Keratinocyte (primary cell): ENCODE measurements at regions not wholly inside any gene's neighbourhood (a gene's known extent, or its start where the extent isn't known, plus 50 kb on each side); places are given as distances from the start of the nearest gene placed in this dataset.

Source experiments
- DNase-seq: peaks from one replicate; pipeline ENCODE4 v3.0.0-alpha.2; 2011; ENCODE audit warnings: low read depth, missing footprints, low spot score
- FAIRE-seq: peaks from 2 replicates; lab custom pipeline; 2011; peaks lifted over from hg19 to GRCh38; lab: Jason Lieb, UNC
- H2AFZ ChIP-seq: 2 replicates; pipeline ENCODE4 v1.6.0; 2012; ENCODE audit warnings: low read length, control low read depth, inconsistent platforms; ENCODE audit not compliant: control insufficient read depth
- H3K27ac ChIP-seq: 2 replicates; pipeline ENCODE4 v1.5.1; 2011; ENCODE audit warnings: low read length; ENCODE audit not compliant: control insufficient read depth, insufficient read depth
- H3K27me3 ChIP-seq: 3 replicates; pipeline ENCODE4 v1.6.0; 2011; ENCODE audit warnings: low read length; ENCODE audit not compliant: control insufficient read depth, insufficient read depth; ENCODE audit errors: extremely low read depth
- H3K36me3 ChIP-seq, 2 experiments: 2 replicates in 1 of 2; 3 replicates in 1 of 2; pipeline ENCODE4 v1.5.1; 2011; ENCODE audit warnings: low read length in 2 of 2, mild to moderate bottlenecking in 1 of 2; ENCODE audit not compliant: control insufficient read depth in 2 of 2, insufficient read depth in 2 of 2; ENCODE audit errors: extremely low read depth in 1 of 2
- H3K4me1 ChIP-seq: 3 replicates; pipeline ENCODE4 v1.5.1; 2011; ENCODE audit warnings: low read length; ENCODE audit not compliant: control insufficient read depth, insufficient read depth; ENCODE audit errors: extremely low read depth
- H3K4me2 ChIP-seq: 3 replicates; pipeline ENCODE4 v1.6.0; 2011; ENCODE audit warnings: low read depth, low read length; ENCODE audit not compliant: control insufficient read depth, insufficient read depth; ENCODE audit errors: extremely low read depth
- H3K4me3 ChIP-seq, 3 experiments: fragments of 200-600 bp in 1 of 3; sonication (generic) in 1 of 3; 2 replicates in 2 of 3; 3 replicates in 1 of 3; pipeline ENCODE4 v1.5.1; 2011 to 2016; ENCODE audit warnings: low read length in 3 of 3, mild to moderate bottlenecking in 3 of 3, control low read depth in 2 of 3, inconsistent platforms in 1 of 3, low read depth in 1 of 3, mixed read lengths in 1 of 3, mixed run types in 1 of 3, moderate library complexity in 1 of 3; ENCODE audit not compliant: control insufficient read depth in 2 of 3, insufficient read depth in 2 of 3; ENCODE audit errors: extremely low read depth in 1 of 3
- H3K79me2 ChIP-seq: 2 replicates; pipeline ENCODE4 v1.6.0; 2012; ENCODE audit warnings: low read length; ENCODE audit not compliant: control insufficient read depth, insufficient read depth
- H3K9ac ChIP-seq: 3 replicates; pipeline ENCODE4 v1.6.0; 2011; ENCODE audit warnings: low read length; ENCODE audit not compliant: control insufficient read depth, insufficient read depth; ENCODE audit errors: extremely low read depth
- H3K9me1 ChIP-seq: 3 replicates; pipeline ENCODE4 v1.6.0; 2011; ENCODE audit warnings: low read length; ENCODE audit not compliant: control insufficient read depth, insufficient read depth; ENCODE audit errors: extremely low read depth
- H3K9me3 ChIP-seq: 2 replicates; pipeline ENCODE4 v1.5.1; 2012; ENCODE audit warnings: low read depth, low read length; ENCODE audit not compliant: control insufficient read depth
- H4K20me1 ChIP-seq: 3 replicates; pipeline ENCODE4 v1.6.0; 2011; ENCODE audit warnings: low read length; ENCODE audit not compliant: control insufficient read depth, insufficient read depth; ENCODE audit errors: extremely low read depth
- CTCF ChIP-seq, 3 experiments: IDR thresholded peaks in 1 of 3; conservative IDR thresholded peaks in 1 of 3; optimal IDR thresholded peaks in 1 of 3; 2 replicates in 2 of 3; 3 replicates in 1 of 3; pipeline versions ENCODE3 to v1.5.1; 2011; ENCODE audit warnings: low read length in 3 of 3, mild to moderate bottlenecking in 3 of 3, moderate library complexity in 2 of 3, control low read depth in 1 of 3, inconsistent platforms in 1 of 3; ENCODE audit not compliant: insufficient read depth in 2 of 3; ENCODE audit errors: extremely low read depth in 1 of 3
- EZH2 ChIP-seq: IDR thresholded peaks from one replicate; pipeline ENCODE4 v1.6.1; 2012; ENCODE audit warnings: inconsistent platforms, mild to moderate bottlenecking, low read length, moderate library complexity
- dilution Hi-C: fragments of 300-500 bp; cut with MboI; formaldehyde crosslinking; loops from one replicate; pipeline ENCODE4 v1.7.0; 2020; ENCODE audit warnings: low sequenced_read_pairs; ENCODE audit not compliant: extremely low pct_ligation_motif_present

GRCh38 chr17:6244796-6245195, 174.6 kb downstream of the WSCD1 start:
- Histone ChIP-seq H3K4me2 (no peak overlapping the region), H3K27me3 (peaks cover 46% of the 10 kb centered on the region), H3K9me3 (no peaks in the 10 kb centered on the region), H3K4me1 (peaks cover 4% of the 10 kb centered on the region), H3K36me3 (no peaks in the 10 kb centered on the region), H3K27ac (no peak overlapping the region), H4K20me1 (no peaks in the 10 kb centered on the region), H3K79me2 (no peaks in the 10 kb centered on the region), H2AFZ (no peak overlapping the region), H3K4me3 (no peak overlapping the region), H3K9ac (no peak overlapping the region), H3K9me1 (no peaks in the 10 kb centered on the region)
- TF ChIP-seq EZH2 (no peak), CTCF (optimal IDR thresholded peaks at IDR 0.05 in 1 of 3, IDR thresholded peaks at IDR 0.05 in 1 of 3, conservative IDR thresholded peaks at IDR 0.05 in 1 of 3; ENCODE audit: extremely low read depth in 1 of 3, insufficient read depth in 2 of 3, low read length in 3 of 3) (no peak)
- DNase-seq: no peak
- dilution Hi-C loops: no loop called here
- FAIRE-seq: no peak

GRCh38 chr17:6244253-6244652, 174.1 kb downstream of the WSCD1 start:
- Histone ChIP-seq H3K4me3 (no peak overlapping the region), H3K27me3 (peaks cover 45% of the 10 kb centered on the region), H3K27ac (no peak overlapping the region), H3K4me2 (no peak overlapping the region), H3K9me3 (no peaks in the 10 kb centered on the region), H4K20me1 (no peaks in the 10 kb centered on the region), H3K4me1 (peaks cover 6% of the 10 kb centered on the region), H3K36me3 (no peaks in the 10 kb centered on the region), H3K9me1 (no peaks in the 10 kb centered on the region), H3K9ac (no peak overlapping the region), H2AFZ (no peak overlapping the region), H3K79me2 (no peaks in the 10 kb centered on the region)
- dilution Hi-C loops: no loop called here
- no peak for FAIRE-seq
- DNase-seq: no peak
- no peak for TF ChIP-seq EZH2
- TF ChIP-seq CTCF (optimal IDR thresholded peaks at IDR 0.05 in 1 of 3, IDR thresholded peaks at IDR 0.05 in 1 of 3, conservative IDR thresholded peaks at IDR 0.05 in 1 of 3; ENCODE audit: extremely low read depth in 1 of 3, insufficient read depth in 2 of 3, low read length in 3 of 3): no peak
